ENCODE measurements at regions not wholly inside any gene's neighbourhood (a gene's known extent, or its start where the extent isn't known, plus 50 kb on each side); places are given as distances from the start of the nearest gene placed in this dataset.

GRCh38 chr1:229135773-229136172, 135.1 kb upstream of the RAB4A start:
- TF ChIP-seq, protein P1, sequence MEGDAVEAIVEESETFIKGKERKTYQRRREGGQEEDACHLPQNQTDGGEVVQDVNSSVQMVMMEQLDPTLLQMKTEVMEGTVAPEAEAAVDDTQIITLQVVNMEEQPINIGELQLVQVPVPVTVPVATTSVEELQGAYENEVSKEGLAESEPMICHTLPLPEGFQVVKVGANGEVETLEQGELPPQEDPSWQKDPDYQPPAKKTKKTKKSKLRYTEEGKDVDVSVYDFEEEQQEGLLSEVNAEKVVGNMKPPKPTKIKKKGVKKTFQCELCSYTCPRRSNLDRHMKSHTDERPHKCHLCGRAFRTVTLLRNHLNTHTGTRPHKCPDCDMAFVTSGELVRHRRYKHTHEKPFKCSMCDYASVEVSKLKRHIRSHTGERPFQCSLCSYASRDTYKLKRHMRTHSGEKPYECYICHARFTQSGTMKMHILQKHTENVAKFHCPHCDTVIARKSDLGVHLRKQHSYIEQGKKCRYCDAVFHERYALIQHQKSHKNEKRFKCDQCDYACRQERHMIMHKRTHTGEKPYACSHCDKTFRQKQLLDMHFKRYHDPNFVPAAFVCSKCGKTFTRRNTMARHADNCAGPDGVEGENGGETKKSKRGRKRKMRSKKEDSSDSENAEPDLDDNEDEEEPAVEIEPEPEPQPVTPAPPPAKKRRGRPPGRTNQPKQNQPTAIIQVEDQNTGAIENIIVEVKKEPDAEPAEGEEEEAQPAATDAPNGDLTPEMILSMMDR (IDR thresholded peaks at IDR 0.05), result no peak
- TF ChIP-seq POLR2A (IDR thresholded peaks at IDR 0.05), result no peak

Measured in Peyer's patch (tissue), 4 donors.